ENCODE measurements at regions not wholly inside any gene's neighbourhood (a gene's known extent, or its start where the extent isn't known, plus 50 kb on each side); places are given as distances from the start of the nearest gene placed in this dataset.

DNA sequence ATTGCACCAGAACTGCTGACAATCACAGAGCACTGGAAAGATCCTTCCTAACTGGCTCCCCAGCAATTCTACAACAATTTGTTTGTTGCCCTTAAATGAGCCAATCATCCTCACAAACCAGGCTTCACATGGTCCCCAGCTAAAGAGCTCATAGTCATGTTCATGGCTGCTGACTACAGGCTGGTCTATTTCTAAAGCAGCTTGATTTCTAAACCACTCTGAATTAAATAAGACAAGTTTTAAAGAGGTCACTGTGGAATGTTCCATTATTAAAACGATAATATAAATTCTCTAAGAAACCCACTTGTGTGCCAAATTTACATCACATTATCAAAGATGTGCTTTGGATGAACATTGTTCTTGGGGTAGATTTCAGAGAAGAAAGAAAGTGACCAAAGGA lies 110.7 kb downstream of the COPS8 start:
- Histone ChIP-seq H3K27me3 (ENCODE audit: insufficient read depth, low read depth) (no peaks in the 10 kb centered on the region), H3K4me2 (no peak overlapping the region), H3K27ac (no peak overlapping the region)

GRCh38 chr2:237196866-237197618 lies 111.4 kb downstream of the COPS8 start:
- no peak overlapping the region for H3K9ac ChIP-seq
- no peak overlapping the region for H3K4me2 ChIP-seq
- H3K4me3 ChIP-seq (IDR thresholded peaks at IDR 0.05; ENCODE audit: insufficient read depth, low read depth, low read length) = no peak overlapping the region
- no peaks in the 10 kb centered on the region for H3K36me3 ChIP-seq (ENCODE audit: insufficient read depth)
- TF ChIP-seq, protein P1, sequence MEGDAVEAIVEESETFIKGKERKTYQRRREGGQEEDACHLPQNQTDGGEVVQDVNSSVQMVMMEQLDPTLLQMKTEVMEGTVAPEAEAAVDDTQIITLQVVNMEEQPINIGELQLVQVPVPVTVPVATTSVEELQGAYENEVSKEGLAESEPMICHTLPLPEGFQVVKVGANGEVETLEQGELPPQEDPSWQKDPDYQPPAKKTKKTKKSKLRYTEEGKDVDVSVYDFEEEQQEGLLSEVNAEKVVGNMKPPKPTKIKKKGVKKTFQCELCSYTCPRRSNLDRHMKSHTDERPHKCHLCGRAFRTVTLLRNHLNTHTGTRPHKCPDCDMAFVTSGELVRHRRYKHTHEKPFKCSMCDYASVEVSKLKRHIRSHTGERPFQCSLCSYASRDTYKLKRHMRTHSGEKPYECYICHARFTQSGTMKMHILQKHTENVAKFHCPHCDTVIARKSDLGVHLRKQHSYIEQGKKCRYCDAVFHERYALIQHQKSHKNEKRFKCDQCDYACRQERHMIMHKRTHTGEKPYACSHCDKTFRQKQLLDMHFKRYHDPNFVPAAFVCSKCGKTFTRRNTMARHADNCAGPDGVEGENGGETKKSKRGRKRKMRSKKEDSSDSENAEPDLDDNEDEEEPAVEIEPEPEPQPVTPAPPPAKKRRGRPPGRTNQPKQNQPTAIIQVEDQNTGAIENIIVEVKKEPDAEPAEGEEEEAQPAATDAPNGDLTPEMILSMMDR (conservative IDR thresholded peaks at IDR 0.05; ENCODE audit: low read depth, low read length) = no peak
- no peaks in the 10 kb centered on the region for H3K4me1 ChIP-seq (ENCODE audit: low read depth, poor library complexity, severe bottlenecking)
- H4K20me1 ChIP-seq (ENCODE audit: insufficient read depth) = no peaks in the 10 kb centered on the region
- H3K27me3 ChIP-seq (ENCODE audit: insufficient read depth, low read depth) = no peaks in the 10 kb centered on the region
- no peak overlapping the region for H2AFZ ChIP-seq (ENCODE audit: low read depth)
- no peaks in the 10 kb centered on the region for H3K79me2 ChIP-seq (ENCODE audit: insufficient read depth, low read depth)
- H3K27ac ChIP-seq = no peak overlapping the region

More for the DNA sequence above, 110.7 kb downstream of the COPS8 start:
- no peak overlapping the region for H3K4me3 ChIP-seq (IDR thresholded peaks at IDR 0.05; ENCODE audit: insufficient read depth, low read depth, low read length)
- no peaks in the 10 kb centered on the region for H3K79me2 ChIP-seq (ENCODE audit: insufficient read depth, low read depth)
- H3K36me3 ChIP-seq (ENCODE audit: insufficient read depth) = no peaks in the 10 kb centered on the region
- no peak overlapping the region for H3K9ac ChIP-seq
- TF ChIP-seq, protein P1 (conservative IDR thresholded peaks at IDR 0.05; ENCODE audit: low read depth, low read length) = no peak
- no peaks in the 10 kb centered on the region for H3K4me1 ChIP-seq (ENCODE audit: low read depth, poor library complexity, severe bottlenecking)
- H2AFZ ChIP-seq (ENCODE audit: low read depth) = no peak overlapping the region
- H4K20me1 ChIP-seq (ENCODE audit: insufficient read depth) = no peaks in the 10 kb centered on the region

- TF ChIP-seq, protein P1 (conservative IDR thresholded peaks at IDR 0.05; ENCODE audit: low read depth, low read length) = no peak
- Histone ChIP-seq H3K27ac (no peak overlapping the region), H2AFZ (ENCODE audit: low read depth) (no peak overlapping the region), H3K36me3 (ENCODE audit: insufficient read depth) (no peaks in the 10 kb centered on the region), H3K4me3 (IDR thresholded peaks at IDR 0.05; ENCODE audit: insufficient read depth, low read depth, low read length) (no peak overlapping the region), H3K27me3 (ENCODE audit: insufficient read depth, low read depth) (no peaks in the 10 kb centered on the region), H3K4me1 (ENCODE audit: low read depth, poor library complexity, severe bottlenecking) (no peaks in the 10 kb centered on the region), H4K20me1 (ENCODE audit: insufficient read depth) (no peaks in the 10 kb centered on the region), H3K79me2 (ENCODE audit: insufficient read depth, low read depth) (no peaks in the 10 kb centered on the region), H3K4me2 (no peak overlapping the region), H3K9ac (no peak overlapping the region)
Measured at GRCh38 chr2:237198164-237198855, 112.6 kb downstream of the COPS8 start.

DNA sequence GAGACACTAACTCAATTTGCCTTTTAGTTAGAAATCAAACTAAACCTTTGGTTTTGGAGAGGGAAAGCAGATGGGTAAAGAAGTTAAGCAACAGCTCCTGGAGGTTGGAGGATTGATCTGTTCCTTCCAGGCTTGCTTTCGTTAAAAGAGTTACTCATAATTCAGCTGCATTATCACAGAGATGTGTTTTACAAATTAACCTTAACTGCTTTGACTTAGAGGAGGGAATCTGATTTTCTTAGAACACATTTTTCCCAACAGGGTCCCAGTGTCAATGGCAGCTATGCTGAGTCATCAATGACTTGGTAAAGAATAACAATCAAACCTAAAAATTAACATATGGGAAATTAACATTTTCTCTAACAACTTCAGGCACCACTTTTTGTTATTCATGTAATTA lies 113.4 kb downstream of the COPS8 start:
- H3K27me3 ChIP-seq (ENCODE audit: insufficient read depth, low read depth) = no peaks in the 10 kb centered on the region
- no peaks in the 10 kb centered on the region for H3K4me1 ChIP-seq (ENCODE audit: low read depth, poor library complexity, severe bottlenecking)
- H3K36me3 ChIP-seq (ENCODE audit: insufficient read depth) = no peaks in the 10 kb centered on the region
- no peak overlapping the region for H3K4me2 ChIP-seq
- no peak overlapping the region for H3K4me3 ChIP-seq (IDR thresholded peaks at IDR 0.05; ENCODE audit: insufficient read depth, low read depth, low read length)
- no peak overlapping the region for H3K9ac ChIP-seq
- no peaks in the 10 kb centered on the region for H4K20me1 ChIP-seq (ENCODE audit: insufficient read depth)
- H3K27ac ChIP-seq = no peak overlapping the region
- no peaks in the 10 kb centered on the region for H3K79me2 ChIP-seq (ENCODE audit: insufficient read depth, low read depth)
- no peak overlapping the region for H2AFZ ChIP-seq (ENCODE audit: low read depth)
- TF ChIP-seq, protein P1 (conservative IDR thresholded peaks at IDR 0.05; ENCODE audit: low read depth, low read length) = no peak

All from KMS-11 (cell line).